Stimulated activated CD4-positive, alpha-beta T cell treated with anti-CD3 and anti-CD28 coated beads, Interleukin-1b, Interleukin-23, amount 100 ng/mL, for 24 hours (primary cell): ENCODE measurements at regions not wholly inside any gene's neighbourhood (a gene's known extent, or its start where the extent isn't known, plus 50 kb on each side); places are given as distances from the start of the nearest gene placed in this dataset.

Experiments used
- DNase-seq, 4 experiments: peaks; one replicate each; pipeline ENCODE4 v3.0.0-alpha.2; 2020; ENCODE audit warnings: low read depth in 4 of 4, low spot score in 1 of 4

- no peak for DNase-seq
These were observed 115.9 kb upstream of the TWIST2 start for GRCh38 chr2:238731961-238732360.

- no peak for DNase-seq
These were observed 109.0 kb upstream of the TWIST2 start for GRCh38 chr2:238738917-238739316.

GRCh38 chr2:238739668-238740067 is 108.2 kb upstream of the TWIST2 start:
- no peak for DNase-seq

GRCh38 chr2:238741277-238741676 is 106.6 kb upstream of the TWIST2 start:
- DNase-seq, result no peak

- no peak for DNase-seq
These were observed 105.8 kb upstream of the TWIST2 start for GRCh38 chr2:238742066-238742465.

GRCh38 chr2:238742664-238743063 is 105.2 kb upstream of the TWIST2 start:
- no peak for DNase-seq

GRCh38 chr2:238743243-238744065 is 104.4 kb upstream of the TWIST2 start:
- no peak for DNase-seq

- DNase-seq, result no peak
These were observed 102.9 kb upstream of the TWIST2 start for GRCh38 chr2:238744951-238745350.

- no peak for DNase-seq
These were observed 101.9 kb upstream of the TWIST2 start for GRCh38 chr2:238745997-238746396.

GRCh38 chr2:238747114-238747513 is 100.8 kb upstream of the TWIST2 start:
- DNase-seq, result no peak

GRCh38 chr2:238747557-238747956 is 100.3 kb upstream of the TWIST2 start:
- DNase-seq, result no peak

GRCh38 chr2:238750212-238750904 is 97.5 kb upstream of the TWIST2 start:
- no peak for DNase-seq

- no peak for DNase-seq
These were observed 93.6 kb upstream of the TWIST2 start for GRCh38 chr2:238754259-238754658.

GRCh38 chr2:238761868-238762267 is 86.0 kb upstream of the TWIST2 start:
- DNase-seq, result no peak

- DNase-seq, result no peak
These were observed 84.4 kb upstream of the TWIST2 start for GRCh38 chr2:238763471-238763995.

GRCh38 chr2:238765590-238765989 is 82.3 kb upstream of the TWIST2 start:
- DNase-seq, result no peak

- no peak for DNase-seq
These were observed 76.7 kb upstream of the TWIST2 start for GRCh38 chr2:238771218-238771617.

- DNase-seq, result no peak
These were observed 76.2 kb upstream of the TWIST2 start for GRCh38 chr2:238771639-238772038.

- no peak for DNase-seq
These were observed 75.1 kb upstream of the TWIST2 start for GRCh38 chr2:238772635-238773297.

GRCh38 chr2:238773472-238773871 is 74.4 kb upstream of the TWIST2 start:
- no peak for DNase-seq

- no peak for DNase-seq
These were observed 73.8 kb upstream of the TWIST2 start for GRCh38 chr2:238774071-238774470.

GRCh38 chr2:238774980-238775509 is 72.8 kb upstream of the TWIST2 start:
- no peak for DNase-seq
